ENCODE measurements at regions not wholly inside any gene's neighbourhood (a gene's known extent, or its start where the extent isn't known, plus 50 kb on each side); places are given as distances from the start of the nearest gene placed in this dataset.

DNA sequence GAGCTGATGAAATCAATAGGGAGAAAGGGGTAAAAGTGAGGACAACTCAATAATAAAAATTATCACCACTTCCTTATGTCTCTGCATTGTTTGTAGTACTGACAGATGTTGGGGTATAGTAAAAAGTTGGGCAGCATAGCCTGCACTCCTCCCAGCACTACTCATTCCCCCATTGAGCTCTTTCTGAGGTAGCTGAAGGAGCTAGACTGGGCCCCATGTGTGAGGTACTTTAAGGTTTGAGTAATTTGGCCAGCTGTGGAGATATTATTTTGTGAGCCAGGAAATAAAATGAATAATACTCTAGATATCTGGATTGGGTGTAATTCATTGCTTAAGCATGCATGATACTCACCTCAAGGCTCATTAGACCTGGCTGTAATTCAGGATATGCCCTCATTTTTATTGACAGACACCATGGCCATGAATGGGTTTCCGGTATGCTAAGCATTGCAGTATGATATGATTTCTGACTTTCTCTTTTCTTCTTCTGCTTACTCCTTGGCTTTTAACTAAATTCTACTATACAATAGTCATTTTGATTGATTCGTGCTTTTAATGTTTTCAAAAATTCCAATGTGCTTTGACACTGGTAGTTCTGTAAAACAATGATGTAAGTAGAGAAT, 283.9 kb upstream of the RIMS1 start (continued):
- no peak for TF ChIP-seq EGR1 (IDR thresholded peaks at IDR 0.05; ENCODE audit: low read depth)

DNA sequence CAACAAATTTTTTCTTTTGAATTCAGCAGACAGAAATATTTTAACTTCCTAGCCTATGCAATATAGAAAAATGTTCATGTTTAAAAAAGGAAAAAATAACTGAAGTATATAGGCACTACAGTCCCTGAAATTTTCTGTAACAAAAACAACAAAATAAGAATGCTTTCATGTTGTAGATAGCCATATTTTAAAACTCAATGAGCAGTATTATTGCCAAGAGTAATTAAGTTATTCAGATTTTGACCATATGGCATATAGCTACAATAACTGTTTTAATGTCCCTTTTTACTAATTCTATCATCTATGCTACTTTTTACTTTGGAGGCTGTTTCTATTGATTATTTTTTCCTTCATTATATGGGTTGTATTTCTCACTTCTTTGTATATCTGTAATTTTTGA, 283.3 kb upstream of the RIMS1 start:
- no peaks in the 10 kb centered on the region for H3K36me3 ChIP-seq (ENCODE audit: control insufficient read depth in 1 of 2, insufficient read depth in 2 of 2, low read length in 2 of 2)
- ChIA-PET CTCF (no interaction called here), RAD21 (ENCODE audit: low non-redundant PET in 1 of 2, low total read pairs in 2 of 2, uncharacterized antibody in 2 of 2, unreplicated experiment in 2 of 2) (no interaction called here), POLR2A (no interaction called here)
- intact Hi-C loops (cut with micrococcal nuclease): no loop called here
- H4K20me1 ChIP-seq (ENCODE audit: insufficient read depth): no peaks in the 10 kb centered on the region
- no peak overlapping the region for H3K4me2 ChIP-seq (ENCODE audit: low read length)
- no peak for ATAC-seq
- H3K9ac ChIP-seq (ENCODE audit: low read length): no peak overlapping the region
- TF ChIP-seq RAD21 (IDR thresholded peaks at IDR 0.05; ENCODE audit: low read depth): no peak
- H3K27ac ChIP-seq (ENCODE audit: low read depth, low read length): no peak overlapping the region
- no peaks in the 10 kb centered on the region for H3K79me2 ChIP-seq (ENCODE audit: insufficient read depth, low read length)
- H3K9me3 ChIP-seq (ENCODE audit: control insufficient read depth in 1 of 2, insufficient read depth in 1 of 2, low read depth in 1 of 2, low read length in 2 of 2): no peaks in the 10 kb centered on the region; a peak in 1 of 4 replicates
- BruUV-seq (replicated peaks): no TSS peak
- H3K9me2 ChIP-seq (ENCODE audit: insufficient read depth): no peaks in the 10 kb centered on the region
- DNase-seq (ENCODE audit: low read depth, low spot score): no peak
- no peaks in the 10 kb centered on the region for H3K27me3 ChIP-seq (ENCODE audit: insufficient read depth, low read length)
- no peak overlapping the region for H2AFZ ChIP-seq (ENCODE audit: low read depth, low read length, poor library complexity, severe bottlenecking)
- no peak overlapping the region for H3K4me3 ChIP-seq (replicated peaks in 1 of 2; ENCODE audit: low read depth in 1 of 2, low read length in 2 of 2)
- no peaks in the 10 kb centered on the region for H3K4me1 ChIP-seq (ENCODE audit: control insufficient read depth in 1 of 2, insufficient read depth in 2 of 2, low read length in 2 of 2)

DNA sequence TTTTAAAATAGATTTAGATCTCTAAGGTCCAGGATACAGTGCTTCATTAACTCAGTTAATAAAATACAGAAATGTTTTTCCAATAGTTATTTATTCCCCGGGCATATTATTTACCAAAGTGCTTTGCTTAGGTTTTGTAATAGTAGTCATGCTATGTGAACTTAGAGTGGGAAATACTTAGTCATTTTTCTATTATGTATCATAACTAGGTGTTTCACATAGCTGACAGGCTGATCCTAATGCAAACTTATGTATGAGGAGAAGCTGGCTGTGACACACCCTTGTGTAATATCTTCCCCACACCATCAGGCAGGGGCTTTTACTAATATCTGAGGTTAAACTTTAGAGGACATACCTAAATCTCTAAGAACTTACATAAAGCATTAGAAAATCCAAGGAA, 277.7 kb upstream of the RIMS1 start:
- no peak overlapping the region for H3K4me2 ChIP-seq (ENCODE audit: low read length)
- H3K27me3 ChIP-seq (ENCODE audit: insufficient read depth, low read length): no peaks in the 10 kb centered on the region
- BruUV-seq (replicated peaks): no TSS peak
- no peaks in the 10 kb centered on the region for H3K36me3 ChIP-seq (ENCODE audit: control insufficient read depth in 1 of 2, insufficient read depth in 2 of 2, low read length in 2 of 2)
- H3K4me1 ChIP-seq (ENCODE audit: control insufficient read depth in 1 of 2, insufficient read depth in 2 of 2, low read length in 2 of 2): no peaks in the 10 kb centered on the region
- H3K79me2 ChIP-seq (ENCODE audit: insufficient read depth, low read length): no peaks in the 10 kb centered on the region
- CTCF ChIA-PET: no interaction called here
- H4K20me1 ChIP-seq (ENCODE audit: insufficient read depth): no peaks in the 10 kb centered on the region
- no peak overlapping the region for H3K4me3 ChIP-seq (replicated peaks in 1 of 2; ENCODE audit: low read depth in 1 of 2, low read length in 2 of 2)
- no peak overlapping the region for H2AFZ ChIP-seq (ENCODE audit: low read depth, low read length, poor library complexity, severe bottlenecking)
- H3K9me3 ChIP-seq (ENCODE audit: control insufficient read depth in 1 of 2, insufficient read depth in 1 of 2, low read depth in 1 of 2, low read length in 2 of 2): no peaks in the 10 kb centered on the region
- POLR2A ChIA-PET: no interaction called here
- H3K27ac ChIP-seq (ENCODE audit: low read depth, low read length): no peak overlapping the region
- no peaks in the 10 kb centered on the region for H3K9me2 ChIP-seq (ENCODE audit: insufficient read depth)
- no peak overlapping the region for H3K9ac ChIP-seq (ENCODE audit: low read length)
- RAD21 ChIA-PET (ENCODE audit: low non-redundant PET in 1 of 2, low total read pairs in 2 of 2, uncharacterized antibody in 2 of 2, unreplicated experiment in 2 of 2): no interaction called here
- DNase-seq (ENCODE audit: low read depth, low spot score): no peak
- intact Hi-C loops (cut with micrococcal nuclease): no loop called here
- no peak for ATAC-seq
- no peak for TF ChIP-seq POLR2AphosphoS5 (IDR thresholded peaks at IDR 0.05; ENCODE audit: low read depth, low read length)
- TF ChIP-seq, protein P1, sequence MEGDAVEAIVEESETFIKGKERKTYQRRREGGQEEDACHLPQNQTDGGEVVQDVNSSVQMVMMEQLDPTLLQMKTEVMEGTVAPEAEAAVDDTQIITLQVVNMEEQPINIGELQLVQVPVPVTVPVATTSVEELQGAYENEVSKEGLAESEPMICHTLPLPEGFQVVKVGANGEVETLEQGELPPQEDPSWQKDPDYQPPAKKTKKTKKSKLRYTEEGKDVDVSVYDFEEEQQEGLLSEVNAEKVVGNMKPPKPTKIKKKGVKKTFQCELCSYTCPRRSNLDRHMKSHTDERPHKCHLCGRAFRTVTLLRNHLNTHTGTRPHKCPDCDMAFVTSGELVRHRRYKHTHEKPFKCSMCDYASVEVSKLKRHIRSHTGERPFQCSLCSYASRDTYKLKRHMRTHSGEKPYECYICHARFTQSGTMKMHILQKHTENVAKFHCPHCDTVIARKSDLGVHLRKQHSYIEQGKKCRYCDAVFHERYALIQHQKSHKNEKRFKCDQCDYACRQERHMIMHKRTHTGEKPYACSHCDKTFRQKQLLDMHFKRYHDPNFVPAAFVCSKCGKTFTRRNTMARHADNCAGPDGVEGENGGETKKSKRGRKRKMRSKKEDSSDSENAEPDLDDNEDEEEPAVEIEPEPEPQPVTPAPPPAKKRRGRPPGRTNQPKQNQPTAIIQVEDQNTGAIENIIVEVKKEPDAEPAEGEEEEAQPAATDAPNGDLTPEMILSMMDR (IDR thresholded peaks at IDR 0.05 in 2 of 3, conservative IDR thresholded peaks at IDR 0.05 in 1 of 3; ENCODE audit: borderline replicate concordance in 1 of 3, insufficient read depth in 1 of 3, low read depth in 2 of 3, low read length in 2 of 3): no peak
- TF ChIP-seq CBX3 (IDR thresholded peaks at IDR 0.05; ENCODE audit: low read depth): no peak
- TF ChIP-seq EZH2 (IDR thresholded peaks at IDR 0.05): no peak
- no peak for TF ChIP-seq ELF1 (IDR thresholded peaks at IDR 0.05; ENCODE audit: borderline replicate concordance, low read depth)
- TF ChIP-seq, protein P2, sequence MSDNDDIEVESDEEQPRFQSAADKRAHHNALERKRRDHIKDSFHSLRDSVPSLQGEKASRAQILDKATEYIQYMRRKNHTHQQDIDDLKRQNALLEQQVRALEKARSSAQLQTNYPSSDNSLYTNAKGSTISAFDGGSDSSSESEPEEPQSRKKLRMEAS (IDR thresholded peaks at IDR 0.05): no peak
- TF ChIP-seq EGR1 (IDR thresholded peaks at IDR 0.05; ENCODE audit: low read depth): no peak
- TF ChIP-seq, protein P3, sequence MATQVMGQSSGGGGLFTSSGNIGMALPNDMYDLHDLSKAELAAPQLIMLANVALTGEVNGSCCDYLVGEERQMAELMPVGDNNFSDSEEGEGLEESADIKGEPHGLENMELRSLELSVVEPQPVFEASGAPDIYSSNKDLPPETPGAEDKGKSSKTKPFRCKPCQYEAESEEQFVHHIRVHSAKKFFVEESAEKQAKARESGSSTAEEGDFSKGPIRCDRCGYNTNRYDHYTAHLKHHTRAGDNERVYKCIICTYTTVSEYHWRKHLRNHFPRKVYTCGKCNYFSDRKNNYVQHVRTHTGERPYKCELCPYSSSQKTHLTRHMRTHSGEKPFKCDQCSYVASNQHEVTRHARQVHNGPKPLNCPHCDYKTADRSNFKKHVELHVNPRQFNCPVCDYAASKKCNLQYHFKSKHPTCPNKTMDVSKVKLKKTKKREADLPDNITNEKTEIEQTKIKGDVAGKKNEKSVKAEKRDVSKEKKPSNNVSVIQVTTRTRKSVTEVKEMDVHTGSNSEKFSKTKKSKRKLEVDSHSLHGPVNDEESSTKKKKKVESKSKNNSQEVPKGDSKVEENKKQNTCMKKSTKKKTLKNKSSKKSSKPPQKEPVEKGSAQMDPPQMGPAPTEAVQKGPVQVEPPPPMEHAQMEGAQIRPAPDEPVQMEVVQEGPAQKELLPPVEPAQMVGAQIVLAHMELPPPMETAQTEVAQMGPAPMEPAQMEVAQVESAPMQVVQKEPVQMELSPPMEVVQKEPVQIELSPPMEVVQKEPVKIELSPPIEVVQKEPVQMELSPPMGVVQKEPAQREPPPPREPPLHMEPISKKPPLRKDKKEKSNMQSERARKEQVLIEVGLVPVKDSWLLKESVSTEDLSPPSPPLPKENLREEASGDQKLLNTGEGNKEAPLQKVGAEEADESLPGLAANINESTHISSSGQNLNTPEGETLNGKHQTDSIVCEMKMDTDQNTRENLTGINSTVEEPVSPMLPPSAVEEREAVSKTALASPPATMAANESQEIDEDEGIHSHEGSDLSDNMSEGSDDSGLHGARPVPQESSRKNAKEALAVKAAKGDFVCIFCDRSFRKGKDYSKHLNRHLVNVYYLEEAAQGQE (IDR thresholded peaks at IDR 0.05; ENCODE audit: low read depth): no peak
- TF ChIP-seq, protein P4, sequence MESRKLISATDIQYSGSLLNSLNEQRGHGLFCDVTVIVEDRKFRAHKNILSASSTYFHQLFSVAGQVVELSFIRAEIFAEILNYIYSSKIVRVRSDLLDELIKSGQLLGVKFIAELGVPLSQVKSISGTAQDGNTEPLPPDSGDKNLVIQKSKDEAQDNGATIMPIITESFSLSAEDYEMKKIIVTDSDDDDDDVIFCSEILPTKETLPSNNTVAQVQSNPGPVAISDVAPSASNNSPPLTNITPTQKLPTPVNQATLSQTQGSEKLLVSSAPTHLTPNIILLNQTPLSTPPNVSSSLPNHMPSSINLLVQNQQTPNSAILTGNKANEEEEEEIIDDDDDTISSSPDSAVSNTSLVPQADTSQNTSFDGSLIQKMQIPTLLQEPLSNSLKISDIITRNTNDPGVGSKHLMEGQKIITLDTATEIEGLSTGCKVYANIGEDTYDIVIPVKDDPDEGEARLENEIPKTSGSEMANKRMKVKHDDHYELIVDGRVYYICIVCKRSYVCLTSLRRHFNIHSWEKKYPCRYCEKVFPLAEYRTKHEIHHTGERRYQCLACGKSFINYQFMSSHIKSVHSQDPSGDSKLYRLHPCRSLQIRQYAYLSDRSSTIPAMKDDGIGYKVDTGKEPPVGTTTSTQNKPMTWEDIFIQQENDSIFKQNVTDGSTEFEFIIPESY (IDR thresholded peaks at IDR 0.05; ENCODE audit: extremely low read depth, insufficient replicate concordance, low read length): no peak

All from HCT116 (cell line).